ENCODE measurements at regions not wholly inside any gene's neighbourhood (a gene's known extent, or its start where the extent isn't known, plus 50 kb on each side); places are given as distances from the start of the nearest gene placed in this dataset.

DNA sequence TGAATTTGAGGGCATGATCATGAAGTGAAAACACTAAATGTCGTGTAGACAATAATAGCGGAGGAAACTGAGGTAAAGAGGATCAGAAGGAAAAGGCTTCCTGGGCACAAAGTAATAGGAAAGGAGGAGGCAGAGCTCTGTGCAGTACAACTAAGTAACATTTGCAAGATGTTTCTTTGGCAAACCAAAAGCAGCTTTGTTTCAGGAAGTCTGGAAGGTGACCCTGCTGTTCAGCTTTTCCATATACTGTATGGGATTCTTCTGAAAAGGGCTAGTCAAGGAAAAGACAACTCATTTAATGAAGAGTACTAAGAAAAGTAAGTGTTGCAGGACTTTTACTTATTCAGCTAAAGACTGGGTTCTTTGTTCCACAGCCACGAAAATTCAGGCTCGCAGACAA lies 463.1 kb downstream of the PCDH7 start:
- TF ChIP-seq GATA3 (IDR thresholded peaks at IDR 0.05; ENCODE audit: low read depth, low read length): no peak
- TF ChIP-seq GATA2 (IDR thresholded peaks at IDR 0.05; ENCODE audit: low read depth, low read length): no peak

Measured in SH-SY5Y (cell line).